Activated CD4-positive, alpha-beta T cell treated with anti-CD3 and anti-CD28 coated beads, Interleukin-2, amount 50 U/mL, for 48 hours (primary cell): ENCODE measurements at regions not wholly inside any gene's neighbourhood (a gene's known extent, or its start where the extent isn't known, plus 50 kb on each side); places are given as distances from the start of the nearest gene placed in this dataset.
"Not testable (repeated sequence)": the region's sequence is repeated elsewhere in the genome, so short reads cannot be mapped to it uniquely, and the experiment has no call there.

Source experiments
- DNase-seq, 2 experiments: peaks; one replicate each; pipeline ENCODE4 v3.0.0-alpha.2; 2020

- DNase-seq, result no peak
Observed at GRCh38 chr7:68684996-68685395, 913.3 kb upstream of the AUTS2 start.

- DNase-seq, result no peak
Observed at GRCh38 chr7:68688416-68689086, 909.7 kb upstream of the AUTS2 start.

DNA sequence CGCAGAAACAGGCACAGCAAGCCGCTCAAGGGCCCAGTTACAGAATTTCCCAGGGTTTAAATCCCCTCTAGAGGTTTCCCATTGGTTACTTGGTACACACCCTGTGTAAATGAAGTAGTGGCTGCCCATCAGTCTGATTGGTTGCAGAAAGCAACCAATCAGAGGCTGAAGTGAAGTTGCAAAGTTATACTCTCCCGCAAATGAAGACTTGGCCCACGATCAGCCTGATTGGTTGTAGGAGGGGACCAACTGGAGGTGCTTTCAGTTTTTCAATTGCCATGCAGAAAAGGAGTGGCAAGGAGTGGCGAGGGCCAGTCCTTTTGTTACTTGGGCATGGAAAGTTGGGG lies 909.2 kb upstream of the AUTS2 start:
- no peak for DNase-seq

DNA sequence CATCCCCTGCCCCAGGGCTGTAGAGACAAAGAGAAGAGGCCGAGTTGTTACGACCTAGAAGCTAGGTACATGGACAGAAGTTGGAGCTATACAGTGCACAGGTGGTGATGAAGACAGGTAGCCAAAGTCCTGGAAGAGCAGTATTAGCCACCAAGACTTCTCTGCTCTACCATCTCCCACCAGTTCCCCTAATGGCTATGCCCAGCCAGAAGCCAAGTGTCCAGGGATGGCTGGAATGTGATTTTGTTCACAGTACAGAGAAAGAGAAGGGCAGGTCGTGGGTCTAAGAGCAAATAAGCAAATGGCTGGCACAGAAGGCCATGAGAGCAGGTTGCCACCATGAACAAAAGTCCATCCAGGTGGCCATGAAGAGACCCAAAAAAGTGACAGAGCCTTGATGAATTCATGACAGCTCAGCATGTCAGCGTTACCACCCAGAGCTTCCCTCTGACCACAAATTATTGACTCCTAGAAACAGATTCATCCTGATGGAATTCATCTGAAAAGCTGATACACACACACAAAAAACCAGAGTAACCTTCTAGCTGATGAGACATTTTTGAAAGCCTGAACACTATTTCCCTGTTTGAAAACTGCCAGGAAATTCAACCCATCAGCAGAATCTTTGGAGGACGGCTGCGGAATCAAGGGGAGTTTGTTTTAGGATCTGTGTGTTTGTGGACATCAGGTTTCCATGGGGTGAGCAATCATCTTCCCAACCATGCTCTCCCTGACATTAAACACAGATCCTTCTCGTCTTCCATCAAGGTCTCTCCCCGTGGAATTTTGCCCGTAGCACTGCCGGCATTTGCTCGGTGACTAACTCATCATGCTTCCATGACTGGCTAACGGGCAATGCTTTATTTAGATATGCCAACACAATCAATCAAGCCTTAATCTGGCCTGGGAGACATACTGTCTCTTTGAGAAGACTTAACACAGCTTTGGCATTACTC lies 906.7 kb upstream of the AUTS2 start:
- no peak for DNase-seq

DNA sequence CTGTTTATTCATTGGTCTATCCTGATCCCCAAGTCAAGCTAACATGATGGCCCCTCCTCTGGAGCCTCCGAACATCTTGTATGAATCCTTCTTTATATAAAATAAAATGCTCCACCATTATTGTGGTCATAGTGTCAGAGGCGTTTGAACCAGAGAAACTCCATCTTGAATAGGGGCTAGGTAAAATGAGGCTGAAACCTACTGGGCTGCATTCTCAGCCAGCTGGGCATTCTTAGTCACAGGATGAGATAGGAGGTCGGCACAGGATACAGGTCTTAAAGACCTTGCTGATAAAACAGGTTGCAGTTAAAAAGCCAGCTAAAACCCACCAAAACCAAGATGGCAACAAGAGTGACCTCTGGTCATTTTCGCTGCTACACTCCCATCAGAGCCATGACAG lies 905.8 kb upstream of the AUTS2 start:
- DNase-seq, result no peak

DNA sequence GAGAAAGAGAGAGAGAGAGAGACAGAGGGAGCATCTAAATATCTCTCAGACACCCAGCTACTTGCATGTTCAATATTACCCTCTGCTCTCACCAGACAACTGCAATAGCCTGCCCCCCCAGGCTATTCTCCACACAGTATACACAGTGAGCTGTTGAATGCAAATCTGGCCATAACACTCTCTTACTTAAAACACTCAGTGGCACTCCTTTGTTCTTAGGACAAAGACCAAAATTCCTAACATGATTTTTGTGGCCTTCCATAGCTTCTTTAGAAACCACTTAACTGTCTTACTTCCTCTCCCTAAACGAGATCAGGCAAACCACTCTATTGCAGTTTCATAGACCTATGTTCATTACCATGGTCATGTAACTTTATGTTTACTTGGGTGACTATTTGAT lies 903.6 kb upstream of the AUTS2 start:
- DNase-seq, result no peak

DNA sequence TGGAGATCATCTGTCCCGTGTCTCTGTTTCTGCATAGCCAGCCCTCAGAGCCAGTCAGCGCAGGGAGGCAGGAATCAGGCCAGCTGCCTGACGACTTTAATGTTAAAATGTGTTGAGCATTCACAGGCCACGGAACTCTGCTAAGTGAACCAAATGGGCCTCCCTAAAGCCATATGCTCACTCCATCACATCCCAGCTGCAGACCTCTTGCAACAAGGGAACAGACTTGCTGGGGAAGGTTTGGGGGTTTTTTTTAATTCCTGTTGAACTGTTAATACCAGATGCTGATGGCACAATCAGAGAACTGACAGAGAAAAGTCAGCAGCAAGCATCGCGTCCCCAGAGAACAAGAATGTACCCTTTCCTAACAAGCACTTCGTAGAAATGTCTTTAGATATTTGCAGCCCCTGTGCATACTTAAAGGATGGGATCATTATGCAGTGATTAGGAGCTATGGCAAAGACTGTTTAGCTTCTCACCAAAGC lies 900.4 kb upstream of the AUTS2 start:
- DNase-seq, result no peak

DNA sequence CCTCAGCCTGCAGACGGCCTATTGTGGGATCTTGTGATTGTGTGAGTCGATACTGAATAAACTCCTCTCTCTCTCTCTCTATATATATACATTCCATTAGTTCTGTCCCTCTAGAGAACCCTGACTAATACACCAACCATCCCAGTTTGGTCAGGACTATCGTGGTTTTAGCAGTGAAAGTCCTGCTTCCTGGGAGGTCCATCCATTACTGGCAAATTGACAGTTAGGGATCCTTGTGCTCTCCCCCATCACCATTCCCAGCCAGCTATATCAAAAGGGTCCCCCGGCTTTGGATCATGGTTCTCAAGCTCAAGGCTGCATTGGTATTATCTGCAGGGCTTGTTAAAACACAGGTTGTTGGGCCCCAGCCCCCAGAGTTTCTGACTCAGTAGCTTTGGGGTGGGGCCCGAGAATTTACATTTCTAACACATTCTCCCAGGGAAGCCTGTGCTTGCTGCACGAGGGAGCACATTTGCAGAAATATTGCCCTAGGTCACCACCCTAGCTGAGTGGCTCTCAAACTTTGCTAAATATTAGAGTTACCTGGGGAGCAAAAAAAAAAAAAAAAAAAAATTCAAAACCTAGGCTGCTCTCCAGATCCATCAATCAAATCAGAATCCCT lies 899.1 kb upstream of the AUTS2 start:
- no peak for DNase-seq

GRCh38 chr7:68700414-68700813 lies 897.9 kb upstream of the AUTS2 start:
- DNase-seq, result no peak

DNA sequence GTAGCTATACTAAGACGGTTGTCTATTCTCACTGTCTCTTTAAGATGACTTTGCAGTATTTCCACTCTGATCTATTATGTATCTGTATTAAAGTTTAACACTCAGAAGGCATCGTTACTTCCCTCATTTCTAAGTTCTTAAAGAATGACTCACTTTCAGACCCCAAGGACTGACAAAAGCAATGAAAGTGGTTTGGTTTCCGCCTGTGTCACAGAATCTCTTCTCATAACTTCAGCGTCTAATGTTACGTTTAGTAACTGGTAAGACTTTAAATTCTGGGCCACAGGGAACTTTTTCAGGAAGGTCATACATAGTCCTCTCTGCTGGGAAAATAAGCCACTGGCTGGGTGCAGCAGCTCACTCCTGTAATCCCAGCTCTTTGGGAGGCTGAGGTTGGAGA lies 892.0 kb upstream of the AUTS2 start:
- no peak for DNase-seq

DNA sequence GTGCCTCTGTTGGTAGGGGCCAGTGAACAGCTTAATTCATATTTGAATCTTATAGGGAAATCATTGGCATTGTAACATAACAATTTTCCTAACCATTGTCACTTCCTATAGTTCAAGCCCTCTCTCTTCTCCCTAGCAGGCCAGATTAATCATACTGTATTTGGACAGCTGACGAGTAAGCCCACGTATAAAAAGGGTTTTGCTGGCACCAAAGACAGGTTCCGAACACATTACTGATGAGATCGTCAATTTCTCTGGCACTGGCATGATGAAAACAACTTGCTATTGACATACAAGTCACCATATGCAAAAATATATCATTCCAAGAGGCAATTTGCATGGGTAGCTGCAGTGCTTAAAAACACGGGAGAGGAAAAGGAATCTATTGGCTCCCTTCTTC lies 891.1 kb upstream of the AUTS2 start:
- no peak for DNase-seq

GRCh38 chr7:68707958-68708357 lies 890.3 kb upstream of the AUTS2 start:
- DNase-seq, result no peak

GRCh38 chr7:68712956-68713495 lies 885.2 kb upstream of the AUTS2 start:
- no peak for DNase-seq

GRCh38 chr7:68714135-68714534 lies 884.1 kb upstream of the AUTS2 start:
- DNase-seq, result not testable (repeated sequence)

DNA sequence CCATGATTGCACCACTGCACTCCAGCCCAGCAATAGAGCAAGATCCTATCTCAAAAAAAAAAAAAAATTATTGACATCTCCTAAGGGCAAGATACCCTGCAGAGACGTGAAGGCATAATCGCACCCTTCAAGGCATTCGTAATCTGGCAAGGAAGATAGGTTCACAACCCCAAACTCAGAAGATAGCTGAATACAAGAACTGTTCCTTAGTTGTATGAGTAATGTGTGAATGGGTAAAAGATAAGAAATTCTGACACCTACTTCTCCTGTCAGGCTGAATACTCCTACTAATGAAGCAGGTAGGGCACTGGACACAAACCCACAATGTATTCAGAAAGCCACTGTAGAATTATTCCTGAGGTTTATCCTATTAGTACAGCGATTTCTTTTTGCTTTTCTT lies 882.4 kb upstream of the AUTS2 start:
- no peak for DNase-seq

- DNase-seq, result no peak
Observed at GRCh38 chr7:68717176-68717575, 881.1 kb upstream of the AUTS2 start.

- no peak for DNase-seq
Observed at GRCh38 chr7:68718097-68718551, 880.2 kb upstream of the AUTS2 start.

- no peak for DNase-seq
Observed at GRCh38 chr7:68720697-68721096, 877.6 kb upstream of the AUTS2 start.

GRCh38 chr7:68722044-68722443 lies 876.2 kb upstream of the AUTS2 start:
- no peak for DNase-seq

- DNase-seq, result no peak
Observed at GRCh38 chr7:68724965-68725364, 873.3 kb upstream of the AUTS2 start.

- no peak for DNase-seq
Observed at GRCh38 chr7:68725843-68726785, 872.2 kb upstream of the AUTS2 start.

DNA sequence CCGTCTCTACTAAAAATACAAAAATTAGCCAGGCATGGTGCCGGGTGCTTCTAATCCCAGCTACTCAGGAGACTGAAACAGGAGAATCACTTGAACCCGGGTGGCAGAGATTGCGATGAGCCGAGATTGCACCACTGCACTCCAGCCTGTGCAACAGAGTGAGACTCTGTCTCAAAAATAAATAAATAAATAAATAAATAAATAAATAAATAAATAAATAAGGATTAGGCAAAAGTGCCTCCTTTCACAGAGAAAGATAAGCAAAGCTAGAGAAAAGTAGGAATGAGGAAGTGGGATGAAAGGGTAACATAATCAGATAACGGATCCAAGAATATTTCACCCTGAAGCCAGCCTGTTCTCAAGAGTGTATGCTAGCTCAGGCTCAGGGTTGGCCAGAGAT lies 869.6 kb upstream of the AUTS2 start:
- DNase-seq, result not testable (repeated sequence)
